ENCODE measurements at regions not wholly inside any gene's neighbourhood (a gene's known extent, or its start where the extent isn't known, plus 50 kb on each side); places are given as distances from the start of the nearest gene placed in this dataset.

- POLR2A ChIA-PET: no interaction called here
- DNase-seq: no peak
- CTCF ChIA-PET: no interaction called here
- Mint-ChIP-seq H3K36me3 (ENCODE audit: low read depth) (no peaks in the 10 kb centered on the region), H3K27me3 (no peaks in the 10 kb centered on the region), H3K27ac (no peak overlapping the region), H3K4me1 (ENCODE audit: low read depth) (no peaks in the 10 kb centered on the region), H3K4me3 (no peak overlapping the region), H3K9me3 (no peaks in the 10 kb centered on the region)
- Histone ChIP-seq H3K27ac (ENCODE audit: low read depth in 1 of 2, low read length in 2 of 2) (no peak overlapping the region), H3K36me3 (ENCODE audit: insufficient read depth, low read length) (no peaks in the 10 kb centered on the region), H3K4me1 (ENCODE audit: insufficient read depth, low read length) (no peaks in the 10 kb centered on the region), H3K4me3 (ENCODE audit: low read length) (no peak overlapping the region), H3K27me3 (ENCODE audit: control insufficient read depth in 1 of 2, insufficient read depth in 2 of 2, low read length in 2 of 2) (no peaks in the 10 kb centered on the region), H3K9me3 (ENCODE audit: control insufficient read depth in 1 of 2, insufficient read depth in 1 of 2, low read length in 2 of 2) (peaks cover 0 to 4% of the 10 kb centered on the region in 2 experiments)
- ATAC-seq (ENCODE audit: poor library complexity): no peak
- intact Hi-C loops (cut with DNase I, micrococcal nuclease): no loop called here
- TF ChIP-seq CTCF (IDR thresholded peaks at IDR 0.05): no peak
These were observed 725.1 kb downstream of the C4orf33 start for GRCh38 chr4:129821073-129821472.

GRCh38 chr4:129821963-129822362 lies 726.0 kb downstream of the C4orf33 start:
- no peak for DNase-seq
- Mint-ChIP-seq H3K36me3 (ENCODE audit: low read depth) (no peaks in the 10 kb centered on the region), H3K27ac (no peak overlapping the region), H3K27me3 (no peaks in the 10 kb centered on the region), H3K9me3 (no peaks in the 10 kb centered on the region), H3K4me1 (ENCODE audit: low read depth) (no peaks in the 10 kb centered on the region), H3K4me3 (no peak overlapping the region)
- Histone ChIP-seq H3K36me3 (ENCODE audit: insufficient read depth, low read length) (no peaks in the 10 kb centered on the region), H3K27ac (ENCODE audit: low read depth in 1 of 2, low read length in 2 of 2) (no peak overlapping the region), H3K4me1 (ENCODE audit: insufficient read depth, low read length) (no peaks in the 10 kb centered on the region), H3K4me3 (ENCODE audit: low read length) (no peak overlapping the region), H3K9me3 (ENCODE audit: control insufficient read depth in 1 of 2, insufficient read depth in 1 of 2, low read length in 2 of 2) (peaks cover 0 to 4% of the 10 kb centered on the region in 2 experiments), H3K27me3 (ENCODE audit: control insufficient read depth in 1 of 2, insufficient read depth in 2 of 2, low read length in 2 of 2) (no peaks in the 10 kb centered on the region)
- ChIA-PET POLR2A (no interaction called here), CTCF (no interaction called here)
- intact Hi-C loops (cut with DNase I, micrococcal nuclease): no loop called here
- no peak for ATAC-seq (ENCODE audit: poor library complexity)
- TF ChIP-seq CTCF (IDR thresholded peaks at IDR 0.05): no peak

GRCh38 chr4:129822701-129823100 lies 726.7 kb downstream of the C4orf33 start:
- Mint-ChIP-seq H3K27me3 (no peaks in the 10 kb centered on the region), H3K36me3 (ENCODE audit: low read depth) (no peaks in the 10 kb centered on the region), H3K4me1 (ENCODE audit: low read depth) (no peaks in the 10 kb centered on the region), H3K4me3 (no peak overlapping the region), H3K9me3 (no peaks in the 10 kb centered on the region), H3K27ac (no peak overlapping the region)
- Histone ChIP-seq H3K27me3 (ENCODE audit: control insufficient read depth in 1 of 2, insufficient read depth in 2 of 2, low read length in 2 of 2) (no peaks in the 10 kb centered on the region), H3K4me3 (ENCODE audit: low read length) (no peak overlapping the region), H3K36me3 (ENCODE audit: insufficient read depth, low read length) (no peaks in the 10 kb centered on the region), H3K27ac (ENCODE audit: low read depth in 1 of 2, low read length in 2 of 2) (no peak overlapping the region), H3K4me1 (ENCODE audit: insufficient read depth, low read length) (no peaks in the 10 kb centered on the region), H3K9me3 (ENCODE audit: control insufficient read depth in 1 of 2, insufficient read depth in 1 of 2, low read length in 2 of 2) (peaks cover 0 to 4% of the 10 kb centered on the region in 2 experiments)
- intact Hi-C loops (cut with DNase I, micrococcal nuclease): no loop called here
- ATAC-seq (ENCODE audit: poor library complexity) (no peak), DNase-seq (no peak)
- ChIA-PET POLR2A (no interaction called here), CTCF (no interaction called here)
- no peak for TF ChIP-seq CTCF (IDR thresholded peaks at IDR 0.05)

Data from CD4-positive, alpha-beta T cell (primary cell).